ENCODE measurements at regions not wholly inside any gene's neighbourhood (a gene's known extent, or its start where the extent isn't known, plus 50 kb on each side); places are given as distances from the start of the nearest gene placed in this dataset.

- Histone ChIP-seq H3K9me3 (no peaks in the 10 kb centered on the region), H3K4me3 (no peak overlapping the region), H3K27ac (no peak overlapping the region), H3K4me1 (no peaks in the 10 kb centered on the region), H3K27me3 (no peaks in the 10 kb centered on the region), H3K36me3 (no peaks in the 10 kb centered on the region)
- no peak for DNase-seq (ENCODE audit: low spot score)
- TF ChIP-seq, protein P1, sequence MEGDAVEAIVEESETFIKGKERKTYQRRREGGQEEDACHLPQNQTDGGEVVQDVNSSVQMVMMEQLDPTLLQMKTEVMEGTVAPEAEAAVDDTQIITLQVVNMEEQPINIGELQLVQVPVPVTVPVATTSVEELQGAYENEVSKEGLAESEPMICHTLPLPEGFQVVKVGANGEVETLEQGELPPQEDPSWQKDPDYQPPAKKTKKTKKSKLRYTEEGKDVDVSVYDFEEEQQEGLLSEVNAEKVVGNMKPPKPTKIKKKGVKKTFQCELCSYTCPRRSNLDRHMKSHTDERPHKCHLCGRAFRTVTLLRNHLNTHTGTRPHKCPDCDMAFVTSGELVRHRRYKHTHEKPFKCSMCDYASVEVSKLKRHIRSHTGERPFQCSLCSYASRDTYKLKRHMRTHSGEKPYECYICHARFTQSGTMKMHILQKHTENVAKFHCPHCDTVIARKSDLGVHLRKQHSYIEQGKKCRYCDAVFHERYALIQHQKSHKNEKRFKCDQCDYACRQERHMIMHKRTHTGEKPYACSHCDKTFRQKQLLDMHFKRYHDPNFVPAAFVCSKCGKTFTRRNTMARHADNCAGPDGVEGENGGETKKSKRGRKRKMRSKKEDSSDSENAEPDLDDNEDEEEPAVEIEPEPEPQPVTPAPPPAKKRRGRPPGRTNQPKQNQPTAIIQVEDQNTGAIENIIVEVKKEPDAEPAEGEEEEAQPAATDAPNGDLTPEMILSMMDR (IDR thresholded peaks at IDR 0.05): no peak
Measured at GRCh38 chr5:145242551-145242950, 592.6 kb downstream of the PRELID2 start.

GRCh38 chr5:145237843-145238242 lies 597.3 kb downstream of the PRELID2 start:
- no peak overlapping the region for H3K4me3 ChIP-seq
- H3K4me1 ChIP-seq: no peaks in the 10 kb centered on the region
- DNase-seq (ENCODE audit: low spot score): no peak
- H3K36me3 ChIP-seq: no peaks in the 10 kb centered on the region
- no peaks in the 10 kb centered on the region for H3K27me3 ChIP-seq
- H3K27ac ChIP-seq: no peak overlapping the region
- H3K9me3 ChIP-seq: no peaks in the 10 kb centered on the region
- TF ChIP-seq, protein P1 (IDR thresholded peaks at IDR 0.05): peak; percentile 46 to 54

GRCh38 chr5:145236983-145237382 lies 598.2 kb downstream of the PRELID2 start:
- no peaks in the 10 kb centered on the region for H3K27me3 ChIP-seq
- no peaks in the 10 kb centered on the region for H3K4me1 ChIP-seq
- H3K4me3 ChIP-seq: no peak overlapping the region
- no peaks in the 10 kb centered on the region for H3K9me3 ChIP-seq
- H3K36me3 ChIP-seq: no peaks in the 10 kb centered on the region
- no peak for DNase-seq (ENCODE audit: low spot score)
- no peak overlapping the region for H3K27ac ChIP-seq
- TF ChIP-seq, protein P1 (IDR thresholded peaks at IDR 0.05): no peak

- Histone ChIP-seq H3K4me3 (no peak overlapping the region), H3K27me3 (no peaks in the 10 kb centered on the region), H3K27ac (no peak overlapping the region), H3K4me1 (no peaks in the 10 kb centered on the region), H3K36me3 (no peaks in the 10 kb centered on the region), H3K9me3 (no peaks in the 10 kb centered on the region)
- TF ChIP-seq, protein P1 (IDR thresholded peaks at IDR 0.05): no peak
- DNase-seq (ENCODE audit: low spot score): no peak
Measured at GRCh38 chr5:145236127-145236526, 599.0 kb downstream of the PRELID2 start.

- no peaks in the 10 kb centered on the region for H3K36me3 ChIP-seq
- TF ChIP-seq, protein P1 (IDR thresholded peaks at IDR 0.05): no peak
- DNase-seq (ENCODE audit: low spot score): no peak
- no peak overlapping the region for H3K4me3 ChIP-seq
- no peaks in the 10 kb centered on the region for H3K9me3 ChIP-seq
- H3K27me3 ChIP-seq: no peaks in the 10 kb centered on the region
- no peak overlapping the region for H3K27ac ChIP-seq
- no peaks in the 10 kb centered on the region for H3K4me1 ChIP-seq
Measured at GRCh38 chr5:145233461-145233860, 601.7 kb downstream of the PRELID2 start.

DNA sequence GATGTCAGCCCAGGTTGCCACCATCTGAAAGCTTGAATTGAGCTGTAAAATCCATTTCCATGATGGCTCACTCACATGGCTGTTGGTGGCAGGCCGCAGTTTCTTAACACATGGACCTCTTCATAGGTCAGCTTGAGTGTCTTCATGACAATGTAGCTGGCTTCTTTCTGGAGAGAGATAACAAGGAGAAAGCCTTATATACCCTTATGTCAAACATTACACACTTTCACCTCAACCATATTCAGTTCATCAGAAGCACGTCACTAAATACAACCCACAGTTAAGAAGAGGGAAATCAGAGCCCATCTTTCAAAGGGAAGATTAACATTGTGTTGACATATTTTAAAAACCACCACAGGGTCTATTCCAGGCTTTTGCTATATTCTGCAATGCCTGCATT lies 604.4 kb downstream of the PRELID2 start:
- Histone ChIP-seq H3K4me3 (no peak overlapping the region), H3K27ac (no peak overlapping the region), H3K27me3 (no peaks in the 10 kb centered on the region), H3K9me3 (no peaks in the 10 kb centered on the region), H3K4me1 (no peaks in the 10 kb centered on the region), H3K36me3 (no peaks in the 10 kb centered on the region)
- no peak for DNase-seq (ENCODE audit: low spot score)
- TF ChIP-seq, protein P1 (IDR thresholded peaks at IDR 0.05): no peak

All from right atrium auricular region (tissue), 2 donors.